HL-60 (cell line): ENCODE measurements at regions not wholly inside any gene's neighbourhood (a gene's known extent, or its start where the extent isn't known, plus 50 kb on each side); places are given as distances from the start of the nearest gene placed in this dataset.

Experiments used
- DNase-seq, 2 experiments: peaks; one replicate each; pipeline ENCODE4 v3.0.0-alpha.2; 2010 to 2020; ENCODE audit warnings: low read depth in 1 of 2, low spot score in 1 of 2
- H3K27ac ChIP-seq: fragments of 250-450 bp; sonication (Bioruptor Pico); replicated peaks from 2 replicates; pipeline ENCODE4 v1.5.1; 2020; ENCODE audit warnings: mild to moderate bottlenecking, moderate library complexity
- H3K27me3 ChIP-seq: fragments of 250-450 bp; sonication (Bioruptor Pico); 2 replicates; pipeline ENCODE4 v1.5.1; 2021; ENCODE audit warnings: mild to moderate bottlenecking, moderate library complexity; ENCODE audit not compliant: insufficient read depth, poor library complexity, severe bottlenecking
- H3K4me3 ChIP-seq: replicated peaks from 2 replicates; pipeline ENCODE4 v1.5.1; 2011; ENCODE audit warnings: mild to moderate bottlenecking, control low read depth, low read length; ENCODE audit not compliant: insufficient read depth
- CTCF ChIP-seq: IDR thresholded peaks from one replicate; pipeline ENCODE4 v1.5.1; 2011; ENCODE audit warnings: low read length, control low read depth, inconsistent platforms; ENCODE audit not compliant: insufficient read depth
- GABPA ChIP-seq: IDR thresholded peaks from 2 replicates; pipeline ENCODE4 v1.6.1; 2012; ENCODE audit warnings: low read depth
- POLR2AphosphoS5 ChIP-seq: IDR thresholded peaks from 2 replicates; pipeline ENCODE4 v1.6.1; 2012; ENCODE audit warnings: low read depth
- REST ChIP-seq: IDR thresholded peaks from 2 replicates; pipeline ENCODE4 v1.6.1; 2012; ENCODE audit warnings: low read depth; ENCODE audit not compliant: insufficient replicate concordance
- SPI1 ChIP-seq: IDR thresholded peaks from 2 replicates; pipeline ENCODE4 v1.6.1; 2012; ENCODE audit warnings: low read depth, mild to moderate bottlenecking, borderline replicate concordance

GRCh38 chr16:7113949-7114348 lies 218.7 kb upstream of the RBFOX1 start:
- H3K4me3 ChIP-seq, result no peak overlapping the region
- H3K27me3 ChIP-seq, result no peaks in the 10 kb centered on the region
- H3K27ac ChIP-seq, result no peak overlapping the region
- no peak for TF ChIP-seq SPI1
- TF ChIP-seq GABPA, result no peak
- no peak for TF ChIP-seq REST
- TF ChIP-seq POLR2AphosphoS5, result no peak
- TF ChIP-seq CTCF, result no peak
- DNase-seq, result no peak

- TF ChIP-seq CTCF, result no peak
- TF ChIP-seq REST, result no peak
- TF ChIP-seq POLR2AphosphoS5, result no peak
- TF ChIP-seq GABPA, result no peak
- no peak for TF ChIP-seq SPI1
- H3K27ac ChIP-seq, result no peak overlapping the region
- H3K4me3 ChIP-seq, result no peak overlapping the region
- no peak for DNase-seq
- no peaks in the 10 kb centered on the region for H3K27me3 ChIP-seq
These were observed 219.2 kb upstream of the RBFOX1 start for GRCh38 chr16:7113395-7113794.

GRCh38 chr16:7111265-7111664 lies 221.4 kb upstream of the RBFOX1 start:
- DNase-seq, result no peak
- Histone ChIP-seq H3K4me3 (no peak overlapping the region), H3K27ac (no peak overlapping the region), H3K27me3 (no peaks in the 10 kb centered on the region)
- TF ChIP-seq REST (no peak), SPI1 (no peak), POLR2AphosphoS5 (no peak), CTCF (no peak), GABPA (no peak)
